ENCODE measurements at regions not wholly inside any gene's neighbourhood (a gene's known extent, or its start where the extent isn't known, plus 50 kb on each side); places are given as distances from the start of the nearest gene placed in this dataset.
"Not testable (repeated sequence)": the region's sequence is repeated elsewhere in the genome, so short reads cannot be mapped to it uniquely, and the experiment has no call there.

DNA sequence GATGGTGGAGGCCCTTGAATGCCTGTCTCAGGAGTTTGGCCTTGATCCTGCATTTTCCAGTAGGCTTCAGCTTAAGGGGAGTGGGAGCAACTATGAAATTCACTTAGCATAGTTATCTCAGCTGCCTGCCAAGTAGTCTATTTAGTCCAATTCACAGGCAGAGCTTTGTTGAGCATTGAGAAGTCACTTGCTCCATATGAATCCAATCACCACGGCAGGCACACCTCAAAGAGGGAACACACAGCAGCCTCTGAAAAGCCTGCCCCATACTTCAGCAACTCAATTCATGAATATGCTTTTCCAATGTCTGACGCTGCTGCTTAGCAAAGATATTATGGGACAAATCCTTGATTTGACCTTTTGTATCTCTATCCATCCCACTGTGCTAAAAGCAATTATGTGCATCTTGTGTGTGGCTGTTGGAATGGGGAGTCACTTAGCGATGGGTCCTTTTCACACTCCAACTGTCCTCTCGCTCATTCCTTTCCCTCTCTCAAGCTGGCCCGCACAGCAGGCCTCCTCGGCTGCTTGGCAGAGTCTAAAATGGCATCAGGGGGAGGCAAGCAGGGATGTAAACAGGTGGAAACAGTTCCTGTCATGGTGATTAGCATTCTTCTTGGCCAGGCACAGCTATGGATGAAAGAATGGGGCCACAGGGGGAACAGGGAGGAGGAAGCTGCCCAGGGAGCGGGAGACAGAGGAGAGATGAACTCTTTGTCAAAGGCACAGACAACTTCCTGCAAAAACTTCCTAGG, 56.0 kb upstream of the LRPPRC start:
- no peak for DNase-seq (ENCODE audit: low spot score)

DNA sequence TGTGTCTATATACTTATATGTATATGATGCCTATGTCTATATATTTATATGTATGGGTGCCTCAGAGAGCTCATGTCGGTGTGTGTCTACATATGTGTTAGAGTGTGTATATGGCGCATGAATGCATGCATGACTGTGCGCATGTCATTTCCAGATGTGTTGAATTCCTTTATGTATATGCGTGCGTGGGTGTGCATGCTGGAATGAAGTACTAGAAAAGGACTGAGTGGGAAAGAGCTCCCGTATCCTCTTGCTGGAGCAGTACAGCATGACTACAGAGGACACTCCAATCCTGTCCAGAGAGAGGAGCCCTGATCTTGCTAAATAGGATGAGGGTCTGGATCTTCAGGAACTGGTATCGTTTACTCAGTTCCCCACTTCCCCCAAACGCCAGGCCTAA, 56.8 kb upstream of the LRPPRC start:
- no peak for DNase-seq (ENCODE audit: low spot score)

DNA sequence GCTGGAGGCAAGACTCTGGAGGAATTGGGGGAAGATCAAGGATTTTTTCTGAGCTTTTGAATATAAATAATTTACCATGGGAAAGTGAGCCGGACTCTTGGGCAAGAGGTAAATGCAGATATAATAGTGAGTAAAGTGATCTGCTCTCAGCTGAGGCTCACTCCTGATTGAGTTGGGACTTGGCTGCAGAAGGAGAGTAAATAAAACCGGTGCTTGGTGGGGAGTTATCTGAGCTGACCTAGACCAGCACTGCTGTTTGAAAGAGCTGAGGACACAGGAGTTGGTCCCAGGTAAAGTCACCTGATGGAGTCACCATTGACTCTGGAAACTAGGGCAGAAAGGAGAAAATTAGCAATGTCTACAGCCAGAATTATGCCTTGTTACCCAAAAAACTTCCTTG, 57.3 kb upstream of the LRPPRC start:
- no peak for DNase-seq (ENCODE audit: low spot score)

DNA sequence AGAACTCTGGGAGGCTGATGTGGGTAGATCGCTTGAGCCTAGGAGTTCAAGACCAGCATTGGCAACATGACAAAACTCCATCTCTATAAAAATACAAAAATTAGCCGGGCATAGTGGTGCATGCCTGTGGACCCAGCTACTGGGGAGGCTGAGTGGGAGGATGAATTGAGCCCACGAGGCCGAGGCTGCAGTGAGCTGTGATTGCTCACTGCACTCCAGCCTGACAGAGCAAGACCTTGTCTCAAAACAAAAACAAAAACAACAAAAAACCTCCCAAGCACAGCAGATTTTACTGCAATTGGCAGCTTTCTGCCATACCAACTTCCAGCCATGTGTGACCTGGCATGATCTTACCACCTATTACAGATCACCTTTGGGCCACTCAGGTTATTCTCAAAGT, 57.7 kb upstream of the LRPPRC start:
- no peak for DNase-seq (ENCODE audit: low spot score)

DNA sequence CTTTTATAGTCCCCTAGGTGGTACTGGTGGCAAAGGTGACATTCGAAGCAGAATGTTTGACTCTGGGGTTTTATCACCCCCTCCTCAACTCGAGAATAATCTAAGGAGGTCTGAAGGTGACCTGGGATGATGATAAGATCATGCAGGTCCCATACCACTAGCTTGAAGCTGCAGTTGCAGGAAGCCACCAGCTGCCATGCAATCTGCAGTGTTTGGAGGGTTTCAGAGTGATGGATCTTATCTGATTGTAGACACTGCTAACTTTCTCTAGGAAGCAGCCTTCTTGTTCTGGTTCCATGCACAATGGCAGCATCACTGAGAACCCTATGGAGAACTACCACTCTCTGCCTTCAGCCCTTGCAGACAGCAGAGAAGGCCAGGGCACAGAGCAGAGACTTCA, 59.4 kb upstream of the LRPPRC start:
- no peak for DNase-seq (ENCODE audit: low spot score)

DNA sequence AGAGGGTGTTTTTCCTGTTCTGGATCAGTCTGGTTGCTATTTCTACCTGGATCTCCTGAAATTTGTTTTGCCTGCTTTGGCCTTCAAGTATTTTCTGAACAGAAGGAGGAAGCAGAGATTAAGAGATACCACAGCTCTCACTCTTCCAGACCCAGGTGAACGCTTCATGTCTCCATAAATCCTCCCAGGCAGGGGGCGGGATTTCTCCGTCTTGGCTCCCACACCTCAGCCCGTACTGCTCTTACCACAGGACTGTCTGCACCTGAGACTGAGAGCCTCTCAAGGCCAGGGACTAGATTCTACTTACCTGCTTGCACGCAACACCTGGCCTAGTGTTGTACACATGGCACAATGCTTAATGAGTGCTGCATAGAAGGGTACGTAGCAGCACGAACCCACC, 59.9 kb upstream of the LRPPRC start:
- no peak for DNase-seq (ENCODE audit: low spot score)

DNA sequence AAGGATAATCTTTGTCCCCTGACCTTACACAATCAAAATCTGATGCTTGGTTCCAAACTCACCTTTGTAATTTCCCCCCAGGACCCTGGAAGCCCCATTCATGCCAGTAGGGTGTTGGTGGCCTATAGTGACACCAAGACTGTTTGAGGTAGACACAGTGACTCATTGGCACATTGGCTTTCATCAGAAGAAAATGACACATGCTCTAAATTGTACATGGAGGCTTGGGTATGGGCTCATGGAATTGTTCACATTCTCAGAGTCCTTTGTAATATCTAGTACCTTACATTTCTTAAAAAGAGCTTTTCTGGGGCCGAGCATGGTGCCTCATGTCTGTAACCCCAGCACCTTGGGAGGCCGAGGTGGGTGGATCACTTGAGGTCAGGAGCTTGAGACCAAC, 61.2 kb upstream of the LRPPRC start:
- no peak for DNase-seq (ENCODE audit: low spot score)

DNA sequence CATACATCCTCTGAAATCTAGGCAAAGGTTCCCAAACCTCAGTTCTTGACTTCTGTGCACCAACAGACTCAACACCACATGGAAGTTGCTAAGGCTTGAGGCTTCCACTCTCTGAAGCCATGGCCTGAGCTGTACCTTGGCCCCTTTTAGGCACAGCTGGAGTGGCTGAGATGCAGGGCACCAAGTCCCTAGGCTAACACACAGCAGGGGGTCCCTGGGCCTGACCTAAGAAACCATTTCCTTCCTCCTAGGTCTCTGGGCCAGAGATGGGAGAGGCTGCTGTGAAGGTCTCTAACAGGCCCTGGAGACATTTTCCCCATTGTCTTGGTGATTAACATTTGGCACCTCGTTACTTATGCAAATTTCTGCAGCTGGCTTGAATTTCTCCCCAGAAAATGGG, 64.5 kb upstream of the LRPPRC start:
- not testable (repeated sequence) for DNase-seq (ENCODE audit: low spot score)

DNA sequence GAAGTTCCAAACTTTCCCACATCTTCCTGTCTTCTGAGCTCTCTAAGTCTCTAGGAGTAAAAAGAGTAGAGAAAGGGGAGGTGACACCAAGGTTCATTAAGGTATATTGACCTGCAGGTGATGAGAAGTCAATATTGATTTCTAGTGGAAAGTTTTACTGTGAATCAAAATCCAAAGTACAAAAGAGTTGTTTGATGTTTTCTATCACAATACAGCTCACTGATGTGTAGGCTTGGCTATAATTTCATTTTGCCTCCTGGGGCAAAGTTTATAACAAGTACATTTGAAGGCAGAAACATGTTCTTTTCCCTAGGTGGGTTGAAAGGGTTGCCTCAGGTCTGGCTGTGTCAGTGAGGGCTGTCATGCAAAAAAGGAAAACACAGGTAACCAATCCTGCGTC, 65.2 kb upstream of the LRPPRC start:
- DNase-seq (ENCODE audit: low spot score), result no peak

DNA sequence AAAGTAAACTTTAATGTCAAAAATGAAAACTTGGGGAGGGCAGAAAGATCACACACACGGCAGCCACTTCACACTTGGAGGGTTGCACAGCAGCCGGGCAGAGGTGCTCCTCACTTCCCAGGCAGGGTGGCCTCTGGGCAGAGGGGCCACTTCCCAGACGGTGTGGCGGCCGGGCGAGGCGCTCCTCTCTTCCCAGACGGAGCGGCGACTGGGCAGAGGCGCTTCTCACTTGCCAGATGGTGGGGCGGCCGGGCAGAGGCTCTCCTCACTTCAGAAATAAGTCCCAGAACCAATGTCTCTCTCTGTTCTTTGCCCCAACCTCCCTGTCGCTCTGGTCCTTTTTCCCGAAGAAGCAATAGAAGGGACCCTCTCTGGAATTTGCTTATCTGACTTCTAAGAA, 65.7 kb upstream of the LRPPRC start:
- DNase-seq (ENCODE audit: low spot score), result no peak

DNA sequence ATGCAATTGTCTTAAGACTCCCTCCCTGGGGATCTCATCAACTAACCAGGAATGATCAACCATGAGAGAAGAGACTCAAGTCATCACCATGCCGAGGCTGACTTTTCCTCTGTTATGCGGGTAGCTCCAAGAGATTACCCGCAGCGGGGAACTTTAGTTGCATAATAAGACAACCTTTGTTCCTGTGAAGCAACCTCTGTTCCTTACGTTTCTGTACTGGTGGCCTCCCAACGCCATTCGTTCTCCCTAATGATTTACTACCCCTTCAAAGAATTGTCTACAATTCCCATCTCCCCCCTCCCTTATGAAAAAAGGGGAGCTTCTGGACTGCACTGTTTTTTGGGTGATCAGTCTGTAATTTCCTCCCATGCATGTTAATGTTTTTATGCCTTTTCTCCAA, 66.1 kb upstream of the LRPPRC start:
- no peak for DNase-seq (ENCODE audit: low spot score)

DNA sequence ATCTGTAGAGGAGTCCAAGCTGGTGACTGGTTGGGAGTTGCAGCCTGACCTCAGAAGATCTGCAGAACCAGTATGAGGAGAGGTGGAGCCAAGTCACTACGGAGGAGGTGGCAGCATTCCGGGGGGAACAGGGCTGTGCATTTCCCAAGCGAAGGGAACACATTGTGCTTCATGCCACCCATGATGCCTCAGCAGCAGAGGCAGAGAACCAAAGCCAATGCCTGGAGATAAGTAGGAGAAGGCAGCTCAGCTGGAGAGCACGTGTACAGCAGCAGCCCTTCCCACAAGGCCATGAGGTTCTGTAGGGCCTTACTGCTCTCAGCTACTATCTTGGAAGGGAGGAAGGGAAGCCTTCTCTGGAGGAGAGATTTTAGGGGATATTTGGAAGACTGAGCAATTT, 67.2 kb upstream of the LRPPRC start:
- DNase-seq (ENCODE audit: low spot score), result no peak

DNA sequence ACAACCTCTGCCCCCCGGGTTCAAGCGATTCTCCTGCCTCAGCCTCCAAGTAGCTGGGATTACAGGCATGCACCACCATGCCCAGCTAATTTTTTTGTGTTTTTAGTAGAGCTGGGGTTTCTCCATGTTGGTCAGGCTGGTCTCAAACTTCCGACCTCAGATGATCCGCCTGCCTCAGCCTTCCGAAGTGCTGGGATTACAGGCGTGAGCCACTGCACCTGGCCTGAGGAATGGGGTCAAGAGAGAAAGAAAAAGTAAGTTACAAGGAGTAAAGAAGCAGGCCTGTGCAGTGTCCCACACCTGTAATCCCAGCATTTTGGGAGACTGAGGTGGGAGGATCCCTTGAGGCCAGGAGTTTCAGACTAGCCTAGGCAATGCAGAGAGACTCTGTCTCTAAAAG, 68.5 kb upstream of the LRPPRC start:
- not testable (repeated sequence) for DNase-seq (ENCODE audit: low spot score)

DNA sequence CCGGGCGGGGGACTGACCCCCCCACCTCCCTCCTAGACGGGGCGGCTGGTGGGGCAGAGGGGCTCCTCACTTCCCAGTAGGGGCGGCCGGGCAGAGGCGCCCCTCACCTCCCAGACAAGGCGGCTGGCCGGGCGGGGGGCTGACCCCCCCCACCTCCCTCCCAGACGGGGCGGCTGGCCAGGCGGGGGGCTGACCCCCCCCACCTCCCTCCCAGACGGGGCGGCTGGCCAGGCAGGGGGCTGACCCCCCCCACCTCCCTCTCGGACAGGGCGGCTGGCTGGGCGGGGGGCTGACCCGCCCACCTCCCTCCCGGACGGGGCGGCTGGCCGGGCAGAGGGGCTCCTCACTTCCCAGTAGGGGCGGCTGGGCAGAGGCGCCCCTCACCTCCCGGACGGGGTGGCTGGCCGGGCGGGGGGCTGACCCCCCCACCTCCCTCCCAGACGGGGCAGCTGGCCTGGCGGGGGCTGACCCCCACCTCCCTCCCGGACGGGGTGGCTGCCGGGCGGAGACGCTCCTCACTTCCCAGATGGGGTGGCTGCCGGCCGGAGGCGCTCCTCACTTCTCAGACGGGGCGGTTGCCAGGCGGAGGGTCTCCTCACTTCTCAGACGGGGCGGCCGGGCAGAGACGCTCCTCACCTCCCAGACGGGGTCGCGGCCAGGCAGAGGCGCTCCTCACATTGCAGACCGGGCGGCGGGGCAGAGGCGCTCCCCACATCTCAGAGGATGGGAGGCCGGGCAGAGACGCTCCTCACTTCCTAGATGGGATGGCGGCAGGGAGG, 71.4 kb upstream of the LRPPRC start:
- not testable (repeated sequence) for DNase-seq (ENCODE audit: low spot score)

DNA sequence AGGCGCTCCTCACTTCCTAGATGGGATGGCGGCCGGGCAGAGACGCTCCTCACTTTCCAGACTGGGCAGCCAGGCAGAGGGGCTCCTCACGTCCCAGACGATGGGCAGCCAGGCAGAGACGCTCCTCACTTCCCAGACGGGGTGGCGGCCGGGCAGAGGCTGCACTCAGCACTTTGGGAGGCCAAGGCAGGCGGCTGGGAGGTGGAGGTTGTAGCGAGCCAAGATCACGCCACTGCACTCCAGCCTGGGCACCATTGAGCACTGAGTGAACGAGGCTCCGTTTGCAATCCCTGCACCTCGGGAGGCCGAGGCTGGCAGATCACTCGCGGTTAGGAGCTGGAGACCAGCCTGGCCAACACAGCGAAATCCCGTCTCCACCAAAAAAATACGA, 72.0 kb upstream of the LRPPRC start:
- DNase-seq (ENCODE audit: low spot score), result not testable (repeated sequence)

DNA sequence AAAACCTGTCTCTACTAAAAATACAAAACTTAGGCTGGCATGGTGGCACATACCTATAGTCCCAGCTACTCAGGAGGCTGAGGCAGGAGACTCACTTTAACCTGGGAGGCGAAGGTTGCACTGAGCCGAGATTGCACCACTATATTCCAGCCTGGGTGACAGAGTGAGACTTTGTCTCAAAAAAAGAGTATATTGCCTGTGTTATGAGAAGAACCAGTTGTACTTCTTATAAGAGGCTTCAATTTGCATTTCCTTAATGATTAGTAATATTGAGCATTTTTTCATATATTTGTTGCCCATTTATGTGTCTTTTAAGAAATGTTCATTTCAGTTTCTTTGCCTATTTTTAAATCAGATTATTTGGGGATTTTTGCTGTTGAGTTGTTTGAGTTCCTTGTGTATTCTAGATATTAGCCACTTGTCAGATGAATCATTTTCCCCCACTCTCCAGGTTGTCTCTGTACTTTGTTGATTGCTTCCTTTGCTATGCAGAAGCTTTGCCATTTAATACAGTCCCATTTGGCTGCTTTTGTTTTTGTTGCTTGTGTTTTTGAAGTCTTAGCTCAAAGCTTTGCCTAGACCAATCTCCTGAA, 75.8 kb upstream of the LRPPRC start:
- DNase-seq (ENCODE audit: low spot score), result no peak

DNA sequence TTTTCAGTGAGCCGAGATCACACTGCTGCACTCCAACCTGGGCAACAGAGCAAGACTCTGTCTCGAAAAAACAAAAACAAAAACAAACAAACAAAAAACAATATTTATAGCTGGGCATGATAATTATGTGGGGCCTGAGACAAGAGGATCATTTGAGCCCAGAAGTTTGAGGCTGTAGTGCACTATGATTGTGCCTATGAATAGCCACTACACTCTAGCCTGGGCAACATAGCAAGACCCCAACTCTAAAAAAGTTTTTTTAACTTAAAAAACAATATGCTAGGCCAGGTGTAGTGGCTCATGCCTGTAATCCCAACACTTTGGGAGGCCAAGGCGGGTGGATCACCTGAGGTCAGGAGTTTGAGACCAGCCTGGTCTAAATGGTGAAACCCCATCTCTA, 77.9 kb upstream of the LRPPRC start:
- DNase-seq (ENCODE audit: low spot score), result not testable (repeated sequence)

DNA sequence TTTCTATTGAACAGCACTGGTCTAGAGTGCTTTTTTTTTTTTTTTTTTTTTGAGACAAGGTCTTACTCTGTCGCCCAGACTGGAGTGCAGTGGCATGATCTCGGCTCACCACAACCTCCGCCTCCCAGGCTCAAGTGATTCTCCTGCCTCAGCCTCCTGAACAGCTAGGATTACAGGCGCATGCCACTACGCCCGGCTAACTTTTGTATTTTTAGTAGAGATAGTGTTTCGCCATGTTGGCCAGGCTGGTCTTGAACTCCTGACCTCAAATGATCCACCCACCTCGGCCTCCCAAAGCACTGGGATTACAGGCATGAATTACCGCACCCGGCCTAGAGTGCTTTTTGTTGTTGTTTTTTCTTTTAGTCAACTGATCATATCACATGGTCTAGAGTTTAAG, 79.0 kb upstream of the LRPPRC start:
- DNase-seq (ENCODE audit: low spot score), result not testable (repeated sequence)

DNA sequence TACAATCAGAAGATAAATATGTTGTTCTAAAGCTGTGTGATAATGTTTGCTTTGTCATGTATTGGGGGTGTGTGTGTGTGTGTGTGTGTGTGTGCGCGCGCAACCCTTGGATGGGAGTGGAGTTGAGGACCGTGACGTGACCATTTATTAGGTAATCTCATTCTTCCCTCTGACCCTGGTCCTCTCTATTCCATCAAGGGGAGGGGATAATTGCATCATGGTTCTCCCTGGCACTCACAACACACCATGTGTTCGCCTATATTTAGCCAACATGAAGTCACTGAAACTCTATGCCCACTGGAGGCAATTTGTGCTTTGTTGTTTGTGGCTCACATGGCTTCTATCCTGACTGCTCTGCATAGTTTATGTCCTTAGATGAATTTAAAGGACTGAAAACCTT, 79.8 kb upstream of the LRPPRC start:
- DNase-seq (ENCODE audit: low spot score), result no peak

DNA sequence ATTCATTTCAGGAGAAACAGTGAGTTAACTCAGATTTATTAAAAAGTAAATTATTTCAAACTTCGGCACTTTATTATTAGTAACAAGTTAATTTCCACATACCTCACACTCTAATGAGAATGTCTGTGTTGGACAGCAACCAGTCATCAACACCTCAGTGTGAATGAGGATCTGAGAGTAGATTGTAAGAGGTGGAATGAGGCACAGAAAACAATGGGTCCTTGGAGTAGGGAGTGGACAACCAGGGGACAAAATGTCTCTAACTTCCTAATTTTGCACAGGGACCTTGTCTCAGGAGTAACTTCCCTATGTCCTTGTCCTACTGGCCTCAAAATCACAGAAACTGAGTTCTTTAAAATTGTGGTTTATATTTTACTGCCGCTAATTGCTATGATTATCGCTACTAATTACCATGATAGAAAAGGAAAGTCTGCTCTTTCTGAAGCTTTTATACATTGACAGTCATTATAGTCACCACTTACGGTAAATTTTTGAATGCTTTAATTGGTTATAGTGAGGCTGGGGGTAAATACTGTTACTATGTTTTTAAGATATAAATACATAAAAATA, 82.2 kb upstream of the LRPPRC start:
- no peak for DNase-seq (ENCODE audit: low spot score)

DNA sequence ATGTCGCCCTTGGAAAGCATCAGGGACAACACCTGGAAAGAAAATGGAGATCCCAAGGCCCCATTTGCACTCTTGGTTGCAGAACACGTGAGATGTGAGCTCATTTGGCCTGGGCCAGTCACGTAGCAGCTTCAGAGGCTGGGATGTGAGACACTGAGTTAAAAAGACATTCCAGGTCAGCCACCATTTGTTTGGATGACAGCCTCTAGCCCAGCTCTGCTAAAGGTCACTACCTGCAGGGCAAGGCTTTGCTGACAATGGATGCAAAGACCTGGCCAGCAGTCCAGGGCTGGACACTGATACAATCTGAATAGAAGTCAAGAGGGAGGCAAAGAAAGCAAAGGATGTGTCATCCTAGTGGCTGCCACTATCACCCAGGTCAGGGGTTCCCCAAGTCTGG, 83.9 kb upstream of the LRPPRC start:
- DNase-seq (ENCODE audit: low spot score), result no peak

DNA sequence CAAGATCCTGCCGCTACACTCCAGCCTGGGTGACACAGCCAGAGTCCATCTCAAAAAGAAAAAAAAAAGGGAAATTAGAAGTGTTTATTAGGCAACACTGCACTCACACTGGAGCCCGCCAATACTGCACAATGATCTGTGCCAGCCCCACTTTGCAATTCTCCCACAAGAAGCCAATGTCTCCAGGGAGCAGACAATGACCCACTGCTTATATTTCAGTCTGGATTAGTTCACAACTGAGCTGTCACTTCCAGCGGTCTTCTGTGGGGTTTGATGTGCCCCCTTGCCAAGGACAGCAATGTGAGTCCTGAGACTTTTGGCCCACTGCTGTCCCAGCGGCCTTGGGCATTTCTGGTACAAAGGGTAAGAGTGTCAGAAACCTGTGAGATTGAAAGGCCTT, 85.6 kb upstream of the PPM1B start:
- no peak for DNase-seq (ENCODE audit: low spot score)

DNA sequence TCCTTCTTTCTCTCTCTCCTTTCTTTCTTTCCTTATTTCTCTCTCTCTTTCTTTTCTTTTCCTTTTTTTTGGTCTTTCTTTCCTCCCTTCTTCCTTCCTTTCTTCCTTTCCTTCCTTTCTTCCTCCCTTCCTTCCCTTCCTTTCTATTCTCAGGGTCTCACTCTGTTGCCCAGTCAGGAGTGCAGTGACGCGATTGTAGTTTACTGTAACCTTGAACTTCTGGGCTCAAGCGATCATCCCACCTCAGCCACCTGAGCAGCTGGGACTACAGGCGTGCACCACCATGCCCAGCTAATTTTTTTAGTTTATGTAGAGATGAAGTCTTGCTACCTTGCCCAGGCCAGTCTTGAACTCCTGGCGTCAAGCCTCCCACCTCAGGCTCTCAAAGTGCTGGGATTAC, 83.8 kb upstream of the PPM1B start:
- no peak for DNase-seq (ENCODE audit: low spot score)

Data from HT-29 (cell line).